Suppressor macrophage (primary cell): ENCODE measurements at regions not wholly inside any gene's neighbourhood (a gene's known extent, or its start where the extent isn't known, plus 50 kb on each side); places are given as distances from the start of the nearest gene placed in this dataset.

ENCODE experiments used
- DNase-seq, 4 experiments: peaks; one replicate each; pipeline ENCODE4 v3.0.0-alpha.2; 2020 to 2022

GRCh38 chr17:77585142-77585860 lies 373.2 kb upstream of the TNRC6C start:
- no peak for DNase-seq

DNA sequence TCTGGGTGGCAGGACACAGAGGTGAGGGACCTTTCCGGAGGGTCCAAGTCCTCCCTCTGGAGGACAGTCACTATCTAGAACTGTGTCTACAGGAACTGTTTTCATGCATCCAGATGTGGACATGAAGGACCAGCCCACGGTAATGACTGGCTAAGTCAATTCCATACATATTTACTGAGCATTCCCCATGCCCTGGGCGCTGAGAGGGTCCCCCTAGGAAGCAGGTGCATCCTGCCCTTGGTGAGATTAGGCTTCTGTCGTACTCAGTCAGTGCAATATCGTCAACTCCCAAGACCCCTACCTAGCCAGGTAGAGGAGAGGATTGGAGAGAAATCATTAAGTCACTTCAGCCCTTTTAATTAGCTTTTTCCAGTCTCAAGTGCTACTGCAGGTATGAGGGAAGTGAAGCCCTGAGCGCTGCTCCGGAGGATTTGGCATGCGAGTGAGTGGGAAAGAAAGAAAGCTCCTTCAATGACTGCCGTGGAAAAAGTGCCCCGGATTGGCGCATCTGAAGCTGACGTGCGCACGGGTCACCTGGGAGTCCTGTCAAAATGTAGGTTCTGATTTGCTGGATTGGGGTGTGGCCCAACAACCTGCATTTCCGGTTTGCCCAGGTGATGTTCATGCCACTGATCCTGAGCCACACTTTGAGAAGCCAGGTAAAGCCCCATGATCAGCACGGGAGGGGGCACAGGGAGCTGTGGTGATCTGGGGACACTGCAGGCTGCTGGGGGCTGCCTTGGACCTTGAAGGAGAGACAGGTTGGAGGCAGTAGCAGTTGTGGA lies 367.4 kb upstream of the TNRC6C start:
- no peak for DNase-seq

- DNase-seq = no peak
Measured at GRCh38 chr17:77592106-77592865, 366.2 kb upstream of the TNRC6C start.

DNA sequence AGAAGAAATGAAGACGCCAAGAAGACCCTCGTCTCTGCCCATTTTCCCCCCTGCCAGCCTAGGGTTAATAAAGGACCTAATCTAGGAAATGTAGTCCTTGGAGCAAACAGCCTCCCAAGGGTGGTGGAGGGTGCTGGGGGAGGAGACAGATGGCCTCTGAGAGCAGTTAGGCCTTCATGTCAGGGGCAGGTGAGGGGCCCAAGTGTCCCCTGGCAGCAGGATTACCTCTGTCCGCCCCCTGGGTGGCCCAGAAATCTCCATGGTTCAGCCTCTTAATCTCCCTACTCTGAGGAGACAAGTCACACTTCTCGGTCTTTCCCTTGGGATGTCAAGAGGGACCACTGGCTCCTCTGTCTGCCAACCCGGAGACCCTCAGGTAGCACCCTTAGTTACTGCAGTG lies 365.4 kb upstream of the TNRC6C start:
- DNase-seq = no peak

GRCh38 chr17:77594416-77595209 lies 363.9 kb upstream of the TNRC6C start:
- no peak for DNase-seq

GRCh38 chr17:77596491-77597417 lies 361.7 kb upstream of the TNRC6C start:
- no peak for DNase-seq

DNA sequence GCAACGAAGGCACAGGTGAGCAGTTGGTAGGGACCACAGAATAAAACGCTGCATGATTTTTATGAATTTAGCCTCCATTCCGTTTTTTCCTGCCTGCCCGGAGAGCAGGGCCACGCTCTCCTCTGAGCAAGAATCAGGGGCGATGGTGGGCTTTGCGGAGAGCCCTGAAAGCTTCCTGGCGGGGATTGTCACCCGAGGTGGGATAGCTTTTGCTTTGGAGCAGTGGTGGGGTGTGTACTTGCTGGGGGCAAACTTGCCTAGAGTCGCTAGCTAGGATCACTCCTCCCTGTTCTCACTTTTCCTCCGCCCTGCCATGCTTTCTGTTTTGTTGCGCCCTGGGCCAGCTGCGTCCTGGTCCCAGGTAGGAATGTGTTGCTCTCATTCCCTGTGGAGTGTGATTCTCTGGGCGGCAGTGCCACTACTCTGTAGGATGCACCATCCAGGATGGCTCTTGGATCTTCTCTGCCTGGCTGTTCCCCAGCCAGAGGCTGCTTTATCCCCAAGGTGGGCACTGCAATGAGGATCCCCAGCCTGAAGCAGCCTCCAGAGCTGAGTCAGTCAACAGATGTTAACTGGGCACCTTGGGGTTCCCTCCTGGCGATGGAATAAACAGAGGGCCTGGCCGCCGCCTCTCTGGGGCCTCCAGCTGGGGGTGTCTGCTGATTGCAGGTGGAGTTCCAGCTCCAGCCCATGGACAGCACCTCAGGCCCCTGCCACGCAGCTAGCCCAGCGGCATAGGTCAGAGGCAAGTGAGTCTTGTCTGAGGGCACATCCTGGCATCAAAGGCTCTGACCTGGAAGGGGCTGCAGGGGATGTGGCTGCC lies 360.9 kb upstream of the TNRC6C start:
- no peak for DNase-seq

- DNase-seq = no peak
Measured at GRCh38 chr17:77598241-77598620, 360.3 kb upstream of the TNRC6C start.

GRCh38 chr17:77599699-77600098 lies 358.8 kb upstream of the TNRC6C start:
- no peak for DNase-seq

DNA sequence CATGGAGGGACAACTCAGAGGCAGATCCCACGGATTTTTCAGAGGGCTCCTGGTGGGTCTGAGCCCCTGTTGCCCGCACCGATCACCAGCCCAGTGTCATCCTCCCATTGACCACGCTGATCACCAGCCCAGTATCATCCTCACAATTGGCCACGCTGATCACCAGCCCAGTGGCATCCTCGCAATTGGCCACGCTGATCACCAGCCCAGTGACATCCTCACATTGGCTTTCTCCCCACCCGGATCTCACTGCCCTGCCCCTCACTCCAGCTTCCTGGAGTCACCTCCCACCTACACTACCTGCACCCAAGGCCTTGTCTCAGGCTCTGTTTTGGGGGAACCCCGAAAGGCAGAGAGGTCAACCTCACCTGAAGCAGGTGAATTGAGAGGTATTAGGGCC lies 358.2 kb upstream of the TNRC6C start:
- no peak for DNase-seq

GRCh38 chr17:77601054-77601979 lies 357.2 kb upstream of the TNRC6C start:
- no peak for DNase-seq

- no peak for DNase-seq
Measured at GRCh38 chr17:77602062-77602746, 356.3 kb upstream of the TNRC6C start.

- no peak for DNase-seq
Measured at GRCh38 chr17:77602883-77603640, 355.4 kb upstream of the TNRC6C start.

- no peak for DNase-seq
Measured at GRCh38 chr17:77604301-77604972, 354.1 kb upstream of the TNRC6C start.

DNA sequence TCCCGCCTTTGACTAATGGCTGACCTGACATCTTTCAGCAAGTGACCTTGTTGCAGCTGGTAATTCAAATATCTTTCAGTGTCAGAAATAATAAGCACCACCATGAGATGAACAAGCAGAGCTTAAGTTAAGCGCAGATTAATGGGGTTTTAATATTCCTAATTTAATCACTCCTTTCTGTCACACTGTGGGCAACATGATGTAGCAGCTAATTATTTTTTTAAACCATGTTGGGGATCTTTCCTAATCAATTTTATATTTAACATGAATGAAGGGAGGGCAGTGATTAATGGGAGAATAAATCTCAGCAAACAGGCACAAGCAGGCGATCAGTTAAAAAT lies 353.6 kb upstream of the TNRC6C start:
- DNase-seq = no peak

GRCh38 chr17:77606146-77606864 lies 352.2 kb upstream of the TNRC6C start:
- no peak for DNase-seq

DNA sequence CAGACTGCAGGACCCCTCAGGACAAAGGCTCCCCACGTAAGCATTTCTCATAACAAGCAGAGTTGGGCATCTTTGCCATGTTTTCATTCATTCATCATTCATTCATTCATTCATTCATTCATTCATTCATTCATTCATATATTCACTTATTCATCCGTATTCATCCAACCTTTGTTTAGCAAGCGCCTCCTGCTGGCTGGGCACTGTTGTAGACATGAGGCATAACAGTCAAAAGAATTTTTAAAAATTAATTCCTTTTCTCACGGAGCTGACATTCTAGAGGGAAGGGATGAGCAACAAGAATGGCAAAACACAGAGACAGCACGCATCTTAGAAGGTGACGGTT lies 351.7 kb upstream of the TNRC6C start:
- peak in 3 of 4 experiments; percentile 8 to 57 (median 32) for DNase-seq
